HG03342 (cell line): ENCODE measurements at regions not wholly inside any gene's neighbourhood (a gene's known extent, or its start where the extent isn't known, plus 50 kb on each side); places are given as distances from the start of the nearest gene placed in this dataset.
"Not testable (repeated sequence)": the region's sequence is repeated elsewhere in the genome, so short reads cannot be mapped to it uniquely, and the experiment has no call there.

Experiments used
- ATAC-seq: cut with Tn5 transposase; IDR thresholded peaks from one replicate; pipeline ENCODE4 v1.9.1; 2021; ENCODE audit warnings: mild to moderate bottlenecking, moderate library complexity; ENCODE audit not compliant: unreplicated experiment

- ATAC-seq: no peak
Observed at GRCh38 chr6:18527836-18528743, 140.9 kb downstream of the RNF144B start.

GRCh38 chr6:18530201-18530600 lies 143.1 kb downstream of the RNF144B start:
- ATAC-seq: no peak

- no peak for ATAC-seq
Observed at GRCh38 chr6:18532139-18532538, 145.0 kb downstream of the RNF144B start.

- ATAC-seq: no peak
Observed at GRCh38 chr6:18533793-18534192, 146.6 kb downstream of the RNF144B start.

GRCh38 chr6:18536591-18537055 lies 149.5 kb downstream of the RNF144B start:
- no peak for ATAC-seq

- ATAC-seq: no peak
Observed at GRCh38 chr6:18538315-18538714, 151.2 kb downstream of the RNF144B start.

GRCh38 chr6:18543051-18543450 lies 155.9 kb downstream of the RNF144B start:
- no peak for ATAC-seq

- not testable (repeated sequence) for ATAC-seq
Observed at GRCh38 chr6:18545142-18545541, 158.0 kb downstream of the RNF144B start.

GRCh38 chr6:18545726-18546125 lies 158.6 kb downstream of the RNF144B start:
- ATAC-seq: no peak

- no peak for ATAC-seq
Observed at GRCh38 chr6:18550119-18550518, 163.0 kb downstream of the RNF144B start.

- no peak for ATAC-seq
Observed at GRCh38 chr6:18551228-18551627, 164.1 kb downstream of the RNF144B start.

- ATAC-seq: no peak
Observed at GRCh38 chr6:18555750-18556149, 168.6 kb downstream of the RNF144B start.

GRCh38 chr6:18561037-18561750 lies 174.0 kb downstream of the RNF144B start:
- ATAC-seq: no peak

GRCh38 chr6:18562726-18563125 lies 175.6 kb downstream of the RNF144B start:
- ATAC-seq: no peak

- ATAC-seq: no peak
Observed at GRCh38 chr6:18564775-18565174, 177.6 kb downstream of the RNF144B start.

GRCh38 chr6:18565231-18565630 lies 178.1 kb downstream of the RNF144B start:
- no peak for ATAC-seq

- ATAC-seq: no peak
Observed at GRCh38 chr6:18567380-18567779, 180.2 kb downstream of the RNF144B start.

- ATAC-seq: no peak
Observed at GRCh38 chr6:18577491-18577890, 190.3 kb downstream of the RNF144B start.

GRCh38 chr6:18579166-18579565 lies 192.0 kb downstream of the RNF144B start:
- no peak for ATAC-seq

- ATAC-seq: no peak
Observed at GRCh38 chr6:18579869-18580268, 192.7 kb downstream of the RNF144B start.

GRCh38 chr6:18584372-18584771 lies 197.2 kb downstream of the RNF144B start:
- ATAC-seq: no peak

GRCh38 chr6:18585032-18585573 lies 198.0 kb downstream of the RNF144B start:
- no peak for ATAC-seq
